AG08396 (cell line): ENCODE measurements at regions not wholly inside any gene's neighbourhood (a gene's known extent, or its start where the extent isn't known, plus 50 kb on each side); places are given as distances from the start of the nearest gene placed in this dataset.

Experiments used
- DNase-seq: peaks from one replicate; pipeline ENCODE4 v3.0.0; 2012; ENCODE audit warnings: low spot score, mixed read lengths

GRCh38 chr3:135740211-135740610 lies 225.3 kb upstream of the PPP2R3A start:
- no peak for DNase-seq

GRCh38 chr3:135740751-135741150 lies 224.8 kb upstream of the PPP2R3A start:
- no peak for DNase-seq

GRCh38 chr3:135751991-135752390 lies 213.5 kb upstream of the PPP2R3A start:
- no peak for DNase-seq

GRCh38 chr3:135752851-135753250 lies 212.7 kb upstream of the PPP2R3A start:
- DNase-seq: no peak

- DNase-seq: no peak
Observed at GRCh38 chr3:135753506-135753905, 212.0 kb upstream of the PPP2R3A start.

GRCh38 chr3:135755330-135756105 lies 210.0 kb upstream of the PPP2R3A start:
- DNase-seq: no peak

- no peak for DNase-seq
Observed at GRCh38 chr3:135756106-135756668, 209.3 kb upstream of the PPP2R3A start.

GRCh38 chr3:135757421-135757820 lies 208.1 kb upstream of the PPP2R3A start:
- DNase-seq: no peak

GRCh38 chr3:135758961-135759360 lies 206.6 kb upstream of the PPP2R3A start:
- DNase-seq: no peak

- DNase-seq: no peak
Observed at GRCh38 chr3:135759651-135760050, 205.9 kb upstream of the PPP2R3A start.

GRCh38 chr3:135760581-135760980 lies 204.9 kb upstream of the PPP2R3A start:
- no peak for DNase-seq

- no peak for DNase-seq
Observed at GRCh38 chr3:135762188-135762856, 203.2 kb upstream of the PPP2R3A start.

GRCh38 chr3:135766115-135766514 lies 199.4 kb upstream of the PPP2R3A start:
- DNase-seq: no peak

- no peak for DNase-seq
Observed at GRCh38 chr3:135771760-135772159, 193.8 kb upstream of the PPP2R3A start.

GRCh38 chr3:135779024-135779423 lies 186.5 kb upstream of the PPP2R3A start:
- no peak for DNase-seq

GRCh38 chr3:135779590-135780235 lies 185.8 kb upstream of the PPP2R3A start:
- DNase-seq: no peak

- DNase-seq: no peak
Observed at GRCh38 chr3:135781026-135781815, 184.3 kb upstream of the PPP2R3A start.

GRCh38 chr3:135784557-135784956 lies 181.0 kb upstream of the PPP2R3A start:
- no peak for DNase-seq

- no peak for DNase-seq
Observed at GRCh38 chr3:135788146-135788545, 177.4 kb upstream of the PPP2R3A start.

GRCh38 chr3:135788978-135789377 lies 176.6 kb upstream of the PPP2R3A start:
- no peak for DNase-seq

GRCh38 chr3:135792174-135792573 lies 173.4 kb upstream of the PPP2R3A start:
- DNase-seq: no peak
